BLaER1 treated with 17β-estradiol and CSF1 and Interleukin-3, amounts not matched to agents 10 nM and 100 nM (cell line): ENCODE measurements at regions not wholly inside any gene's neighbourhood (a gene's known extent, or its start where the extent isn't known, plus 50 kb on each side); places are given as distances from the start of the nearest gene placed in this dataset.
A peak's percentile ranks its signal among the peaks of the same experiment; 100 is the strongest.

Experiments used
- H3K27ac ChIP-seq, 11 experiments: shearing (Covaris generic); formaldehyde crosslinking; 2 replicates each; pipeline ENCODE4 v1.8.1; 2022
- H3K27me3 ChIP-seq, 11 experiments: shearing (Covaris generic); formaldehyde crosslinking; 2 replicates each; pipeline ENCODE4 v1.8.1; 2022
- H3K36me3 ChIP-seq, 11 experiments: shearing (Covaris generic); formaldehyde crosslinking; 2 replicates each; pipeline ENCODE4 v1.8.1; 2022
- H3K4me1 ChIP-seq, 10 experiments: shearing (Covaris generic); formaldehyde crosslinking; 2 replicates each; pipeline ENCODE4 v1.8.1; 2022
- H3K4me2 ChIP-seq, 11 experiments: shearing (Covaris generic); formaldehyde crosslinking; 2 replicates each; pipeline ENCODE4 v1.8.1; 2022
- H3K4me3 ChIP-seq, 10 experiments: shearing (Covaris generic); formaldehyde crosslinking; 2 replicates each; pipeline ENCODE4 v1.8.1; 2022
- H3K9ac ChIP-seq, 11 experiments: shearing (Covaris generic); formaldehyde crosslinking; 2 replicates each; pipeline ENCODE4 v1.8.1; 2022
- H3K9me3 ChIP-seq, 11 experiments: shearing (Covaris generic); formaldehyde crosslinking; replicated peaks in 1 of 11; 2 replicates each; pipeline ENCODE4 v1.8.1; 2022
- H4K20me1 ChIP-seq, 11 experiments: shearing (Covaris generic); formaldehyde crosslinking; 2 replicates each; pipeline ENCODE4 v1.8.1; 2022
- Cebpa-rat ChIP-seq, 11 experiments: shearing (Covaris generic); IDR thresholded peaks; 2 replicates each; pipeline ENCODE4 v1.8.1; 2022

GRCh38 chr1:173405834-173406233 lies 71.3 kb upstream of the PRDX6 start:
- Histone ChIP-seq H4K20me1 (no peaks in the 10 kb centered on the region), H3K27ac (no peak overlapping the region), H3K9me3 (0 out of 22 replicates have a peak, but pooled peaks cover 0 to 6% (median 0%) of the 10 kb centered on the region in 11 experiments), H3K36me3 (no peaks in the 10 kb centered on the region), H3K27me3 (no peaks in the 10 kb centered on the region), H3K9ac (no peak overlapping the region), H3K4me2 (peak overlapping the region in 5 of 11 experiments; percentile 8 to 87 (median 79); a peak in 7 of 22 replicates), H3K4me3 (no peak overlapping the region), H3K4me1 (peaks cover 34 to 52% (median 42%) of the 10 kb centered on the region in 10 experiments)
- TF ChIP-seq Cebpa-rat (IDR thresholded peaks at IDR 0.05) = peak in 6 of 11 experiments; percentile 23 to 59 (median 32); a peak in 5 of 22 replicates

GRCh38 chr1:173406783-173407230 lies 70.3 kb upstream of the PRDX6 start:
- peaks cover 38 to 56% (median 47%) of the 10 kb centered on the region in 10 experiments for H3K4me1 ChIP-seq
- H3K36me3 ChIP-seq = no peaks in the 10 kb centered on the region
- H3K9ac ChIP-seq = peak overlapping the region in 9 of 11 experiments; percentile 1 to 66 (median 36); a peak in 13 of 22 replicates
- H3K9me3 ChIP-seq = 0 out of 22 replicates have a peak, but pooled peaks cover 0 to 6% (median 0%) of the 10 kb centered on the region in 11 experiments
- H3K27ac ChIP-seq = peak overlapping the region in 7 of 11 experiments; percentile 7 to 58 (median 45); a peak in 9 of 22 replicates
- no peak for TF ChIP-seq Cebpa-rat (IDR thresholded peaks at IDR 0.05)
- H3K27me3 ChIP-seq = no peaks in the 10 kb centered on the region
- peak overlapping the region; percentile 79 to 94 (median 87) for H3K4me2 ChIP-seq
- H4K20me1 ChIP-seq = no peaks in the 10 kb centered on the region
- peak overlapping the region in 9 of 10 experiments; percentile 9 to 50 (median 19); a peak in 10 of 20 replicates for H3K4me3 ChIP-seq

- Histone ChIP-seq H3K9ac (no peak overlapping the region), H3K4me3 (no peak overlapping the region), H3K36me3 (no peaks in the 10 kb centered on the region), H4K20me1 (no peaks in the 10 kb centered on the region), H3K27ac (no peak overlapping the region; a peak in 1 of 22 replicates), H3K9me3 (0 out of 22 replicates have a peak, but pooled peaks cover 0 to 6% (median 0%) of the 10 kb centered on the region in 11 experiments), H3K27me3 (no peaks in the 10 kb centered on the region), H3K4me1 (peaks cover 38 to 65% (median 49%) of the 10 kb centered on the region in 10 experiments), H3K4me2 (peak overlapping the region in 4 of 11 experiments; percentile 79 to 90 (median 83); a peak in 6 of 22 replicates)
- no peak for TF ChIP-seq Cebpa-rat (IDR thresholded peaks at IDR 0.05)
These were observed 69.3 kb upstream of the PRDX6 start for GRCh38 chr1:173407846-173408245.

GRCh38 chr1:173408886-173409285 lies 68.2 kb upstream of the PRDX6 start:
- Histone ChIP-seq H3K4me1 (peaks cover 48 to 75% (median 57%) of the 10 kb centered on the region in 10 experiments), H4K20me1 (no peaks in the 10 kb centered on the region), H3K9me3 (0 out of 22 replicates have a peak, but pooled peaks cover 0 to 6% (median 0%) of the 10 kb centered on the region in 11 experiments), H3K27ac (no peak overlapping the region; a peak in 1 of 22 replicates), H3K4me2 (peak overlapping the region; percentile 18 to 93 (median 75); a peak in 17 of 22 replicates), H3K36me3 (no peaks in the 10 kb centered on the region), H3K4me3 (no peak overlapping the region), H3K27me3 (no peaks in the 10 kb centered on the region), H3K9ac (no peak overlapping the region)
- TF ChIP-seq Cebpa-rat (IDR thresholded peaks at IDR 0.05) = no peak

GRCh38 chr1:173409613-173410012 lies 67.5 kb upstream of the PRDX6 start:
- Histone ChIP-seq H3K9ac (peak overlapping the region in 1 of 11 experiments; percentile 23; a peak in 2 of 22 replicates), H4K20me1 (no peaks in the 10 kb centered on the region), H3K4me1 (peaks cover 54 to 82% (median 64%) of the 10 kb centered on the region in 10 experiments), H3K36me3 (no peaks in the 10 kb centered on the region), H3K4me2 (peak overlapping the region; percentile 60 to 93 (median 75)), H3K27ac (peak overlapping the region in 8 of 11 experiments; percentile 23 to 50 (median 36); a peak in 11 of 22 replicates), H3K27me3 (no peaks in the 10 kb centered on the region), H3K4me3 (no peak overlapping the region; a peak in 1 of 20 replicates), H3K9me3 (0 out of 22 replicates have a peak, but pooled peaks cover 0 to 6% (median 0%) of the 10 kb centered on the region in 11 experiments)
- TF ChIP-seq Cebpa-rat (IDR thresholded peaks at IDR 0.05) = no peak

GRCh38 chr1:173410133-173410793 lies 66.9 kb upstream of the PRDX6 start:
- Histone ChIP-seq H3K27ac (peak overlapping the region in 10 of 11 experiments; percentile 23 to 52 (median 38); a peak in 17 of 22 replicates), H3K9ac (peak overlapping the region in 1 of 11 experiments; percentile 23; a peak in 2 of 22 replicates), H3K4me3 (no peak overlapping the region; a peak in 1 of 20 replicates), H4K20me1 (no peaks in the 10 kb centered on the region), H3K27me3 (no peaks in the 10 kb centered on the region), H3K4me1 (peaks cover 54 to 86% (median 68%) of the 10 kb centered on the region in 10 experiments), H3K4me2 (peak overlapping the region; percentile 60 to 93 (median 75)), H3K9me3 (no peaks in the 10 kb centered on the region), H3K36me3 (no peaks in the 10 kb centered on the region)
- no peak for TF ChIP-seq Cebpa-rat (IDR thresholded peaks at IDR 0.05)

GRCh38 chr1:173410794-173411236 lies 66.3 kb upstream of the PRDX6 start:
- H3K4me2 ChIP-seq = peak overlapping the region; percentile 60 to 93 (median 75)
- H3K4me1 ChIP-seq = peaks cover 54 to 83% (median 72%) of the 10 kb centered on the region in 10 experiments
- H3K9me3 ChIP-seq = no peaks in the 10 kb centered on the region
- H3K27ac ChIP-seq = peak overlapping the region in 10 of 11 experiments; percentile 8 to 52 (median 38); a peak in 13 of 22 replicates
- no peaks in the 10 kb centered on the region for H4K20me1 ChIP-seq
- H3K36me3 ChIP-seq = no peaks in the 10 kb centered on the region; a peak in 1 of 22 replicates
- no peak overlapping the region for H3K9ac ChIP-seq
- TF ChIP-seq Cebpa-rat (IDR thresholded peaks at IDR 0.05) = no peak
- H3K27me3 ChIP-seq = no peaks in the 10 kb centered on the region
- no peak overlapping the region for H3K4me3 ChIP-seq

GRCh38 chr1:173411835-173412742 lies 65.0 kb upstream of the PRDX6 start:
- H3K9ac ChIP-seq = no peak overlapping the region
- no peak overlapping the region for H3K4me3 ChIP-seq
- H3K27me3 ChIP-seq = no peaks in the 10 kb centered on the region
- H3K4me2 ChIP-seq = peak overlapping the region in 3 of 11 experiments; percentile 75 to 93 (median 85); a peak in 5 of 22 replicates
- no peaks in the 10 kb centered on the region; a peak in 1 of 22 replicates for H3K36me3 ChIP-seq
- H3K4me1 ChIP-seq = peaks cover 44 to 72% (median 63%) of the 10 kb centered on the region in 10 experiments
- no peak overlapping the region for H3K27ac ChIP-seq
- no peaks in the 10 kb centered on the region for H3K9me3 ChIP-seq
- no peak for TF ChIP-seq Cebpa-rat (IDR thresholded peaks at IDR 0.05)
- H4K20me1 ChIP-seq = no peaks in the 10 kb centered on the region
